NCI-H1105 treated with DMSO at 0.1 percent for 48 hours (cell line): ENCODE measurements at regions not wholly inside any gene's neighbourhood (a gene's known extent, or its start where the extent isn't known, plus 50 kb on each side); places are given as distances from the start of the nearest gene placed in this dataset.
"Not testable (repeated sequence)": the region's sequence is repeated elsewhere in the genome, so short reads cannot be mapped to it uniquely, and the experiment has no call there.

Experiments
- DNase-seq: peaks from one replicate; lab custom pipeline; 2025; lab: John Stamatoyannopoulos, UW

DNA sequence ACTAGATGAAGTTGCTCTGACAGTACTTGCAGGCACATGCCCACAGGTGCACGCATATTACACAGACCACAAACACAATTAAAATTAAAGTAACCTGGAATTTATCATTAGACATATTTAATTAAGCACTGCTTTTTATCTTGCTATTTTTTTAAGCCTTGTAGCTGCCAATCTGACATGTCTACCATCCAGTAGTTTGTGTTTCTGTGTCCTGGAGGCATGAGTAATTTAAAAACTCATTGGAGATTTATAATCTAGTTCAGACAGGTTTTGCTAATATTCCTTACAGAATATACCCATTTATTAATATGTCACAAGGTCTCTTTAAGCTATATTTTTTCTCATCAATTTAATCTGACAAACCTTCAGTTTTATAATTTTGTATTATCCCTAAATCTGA is 445.0 kb upstream of the KLF6 start:
- DNase-seq: peak; percentile 29

DNA sequence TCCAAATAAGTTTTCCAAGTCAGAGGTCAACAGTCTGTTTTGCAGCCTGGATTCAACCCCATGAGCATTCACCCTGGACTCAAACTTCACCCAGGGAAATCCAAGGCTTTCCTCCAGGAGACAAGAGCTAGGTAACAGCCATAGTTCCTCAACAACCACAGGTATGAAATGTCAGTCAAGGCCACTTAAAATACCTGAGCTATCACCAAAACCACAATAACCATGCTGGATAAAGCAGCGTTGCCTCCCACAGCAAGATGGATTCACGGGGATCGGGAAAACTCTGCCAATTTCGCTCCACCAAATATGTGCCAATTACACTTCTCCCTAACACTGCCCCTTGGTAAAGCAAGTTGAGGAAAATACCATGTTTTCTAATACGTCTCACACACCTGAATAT is 444.1 kb upstream of the KLF6 start:
- no peak for DNase-seq

DNA sequence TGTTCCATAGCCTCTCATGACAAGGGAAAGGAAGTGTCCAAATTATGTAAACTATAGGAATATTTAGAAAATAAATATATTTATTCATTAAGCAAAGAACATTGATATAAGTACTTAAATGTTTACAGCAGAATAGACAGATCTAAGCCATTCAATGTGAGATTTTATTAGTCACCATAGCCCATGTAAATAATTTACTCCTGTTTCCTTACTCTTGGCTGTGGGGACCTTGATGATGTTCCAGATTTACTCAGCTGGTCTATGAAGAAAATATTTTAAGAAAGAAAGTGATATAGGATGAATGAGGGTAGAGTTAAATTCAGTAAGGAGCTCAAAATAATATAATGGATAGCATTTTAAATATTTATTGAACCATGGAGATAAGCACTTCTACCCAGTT is 442.6 kb upstream of the KLF6 start:
- DNase-seq: no peak

DNA sequence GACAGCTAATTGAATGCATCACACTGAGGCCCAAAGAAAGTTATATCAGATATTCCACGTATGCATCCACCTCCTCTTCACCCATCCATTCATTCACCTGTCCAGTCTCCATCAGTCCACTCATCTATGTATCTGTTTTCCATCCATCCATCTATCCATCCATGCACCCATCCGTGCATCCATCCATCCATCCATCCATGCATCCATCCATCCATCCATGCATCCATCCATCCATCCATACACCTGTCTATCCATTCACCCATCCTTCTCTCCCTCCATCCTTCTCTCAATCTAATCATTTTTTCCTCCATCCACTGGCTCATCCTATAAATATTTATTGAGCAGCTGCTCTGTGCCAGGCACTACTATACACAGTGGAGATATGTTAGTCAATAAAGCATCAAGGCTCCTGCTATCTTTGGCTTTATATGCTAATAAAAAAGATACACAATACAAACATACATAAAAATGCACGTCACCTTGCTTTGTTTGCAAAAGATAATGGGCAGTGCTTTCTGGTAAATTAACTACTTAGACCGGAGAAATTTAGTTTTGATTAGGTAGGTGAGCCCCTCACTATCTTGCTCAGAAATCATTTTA is 442.0 kb upstream of the KLF6 start:
- no peak for DNase-seq

DNA sequence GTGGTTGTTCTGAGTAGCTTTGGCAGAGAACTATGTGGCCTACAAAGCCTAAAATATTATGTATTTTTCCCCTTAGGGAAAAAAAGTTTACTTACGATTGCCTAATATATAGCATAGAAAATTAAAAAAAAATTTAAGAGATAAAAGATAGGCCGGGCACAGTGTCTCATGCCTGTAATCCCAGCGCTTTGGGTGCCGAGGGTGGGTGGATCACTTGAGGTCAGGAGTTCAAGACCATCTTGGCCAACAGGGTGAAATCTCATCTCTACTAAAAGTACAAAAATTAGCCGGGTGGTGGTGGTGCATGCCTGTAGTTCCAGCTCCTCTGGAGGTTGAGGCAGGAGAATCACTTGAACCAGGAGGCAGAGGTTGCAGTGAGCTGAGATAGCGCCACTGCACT is 439.2 kb upstream of the KLF6 start:
- DNase-seq: no peak

DNA sequence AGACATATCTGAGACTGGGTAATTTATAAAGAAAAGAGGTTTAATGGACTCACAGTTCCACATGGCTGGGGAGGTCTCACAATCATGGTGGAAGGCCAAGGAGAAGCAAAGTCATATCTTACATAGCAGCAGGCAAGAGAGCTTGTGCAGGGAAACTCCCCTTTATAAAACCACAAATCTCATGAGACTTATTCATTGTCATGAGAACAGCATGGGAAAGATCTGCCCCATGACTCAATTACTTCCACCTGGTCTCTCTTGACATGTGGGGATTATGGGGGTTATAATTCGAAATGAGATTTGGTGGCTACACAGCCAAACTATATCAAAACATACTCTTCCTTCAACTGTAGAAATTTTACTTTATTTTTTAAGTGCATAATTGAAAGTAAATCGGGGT is 436.3 kb upstream of the KLF6 start:
- not testable (repeated sequence) for DNase-seq

DNA sequence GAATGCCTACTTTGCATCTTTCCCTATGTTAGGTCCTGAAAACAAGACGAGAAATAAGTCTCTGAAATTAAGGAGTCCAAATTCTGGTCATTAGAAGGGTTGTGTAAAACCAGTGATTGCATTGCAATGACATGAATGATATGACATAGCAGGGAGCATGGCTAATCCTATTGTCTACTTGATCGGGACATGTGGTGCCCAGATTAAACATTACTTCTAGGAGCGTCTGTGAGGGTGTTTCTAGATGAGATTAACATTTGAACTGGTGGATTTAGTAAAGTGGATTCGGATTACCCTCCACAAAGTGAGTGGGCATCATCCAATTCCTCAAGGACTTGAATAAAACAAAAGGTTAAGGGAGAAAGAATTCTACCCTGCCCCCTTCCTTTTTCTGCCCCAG is 434.9 kb upstream of the KLF6 start:
- no peak for DNase-seq

DNA sequence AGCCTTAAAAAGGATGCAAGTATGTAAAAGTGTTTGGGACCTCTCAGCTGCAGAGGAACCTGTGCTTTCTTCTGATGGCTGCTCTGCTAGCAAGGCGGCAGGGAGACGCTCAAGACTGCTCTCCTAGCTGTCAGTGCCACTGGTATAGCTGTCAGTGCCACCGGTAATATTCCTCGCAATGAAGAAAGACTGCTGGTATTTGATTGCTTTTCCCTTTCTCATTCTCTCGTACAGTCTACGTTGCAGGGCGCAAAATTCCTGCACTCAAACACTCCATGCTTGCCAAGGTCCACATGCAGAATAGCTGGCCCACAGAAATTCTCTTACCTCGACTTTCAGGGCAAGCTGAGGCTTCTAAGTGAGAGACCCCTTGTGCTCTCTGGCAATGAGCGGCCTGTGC is 432.6 kb upstream of the KLF6 start:
- DNase-seq: no peak

DNA sequence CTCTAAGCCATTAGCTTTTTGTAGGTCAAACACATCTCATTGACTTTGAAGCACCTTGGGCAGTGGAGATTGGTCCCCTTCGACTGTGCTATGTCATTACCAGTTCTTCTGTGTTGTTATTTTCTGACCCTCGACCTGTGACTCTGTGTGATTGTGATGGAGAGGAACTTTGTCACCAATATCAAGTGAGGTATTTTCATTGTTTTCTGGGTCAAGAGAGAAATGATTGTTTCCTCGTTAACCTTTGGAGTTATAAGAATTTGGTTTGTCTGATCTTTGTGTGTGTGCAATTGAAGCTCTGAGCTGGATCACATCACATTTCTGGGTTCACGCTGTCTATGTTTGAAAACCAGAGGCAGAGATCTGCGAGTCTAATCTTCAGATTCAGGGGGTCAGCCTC is 432.2 kb upstream of the KLF6 start:
- no peak for DNase-seq

DNA sequence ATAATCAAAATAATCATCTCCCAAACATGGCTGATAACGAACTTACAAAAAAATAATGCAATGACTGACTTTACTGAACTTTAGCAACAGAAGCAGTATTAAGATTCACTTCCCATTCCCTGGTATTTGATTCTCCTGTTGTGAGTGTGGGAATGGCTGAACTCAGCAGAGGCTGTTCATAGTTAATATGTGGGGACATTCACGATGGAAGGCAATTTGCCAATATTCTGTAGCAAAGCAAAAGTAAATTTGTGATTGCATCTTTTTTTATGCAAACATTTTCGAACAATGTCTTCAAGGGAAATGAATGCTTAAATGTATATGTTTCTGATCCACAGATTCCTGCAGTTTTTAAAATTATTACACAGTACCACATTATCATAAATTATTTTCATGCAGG is 431.7 kb upstream of the KLF6 start:
- no peak for DNase-seq

DNA sequence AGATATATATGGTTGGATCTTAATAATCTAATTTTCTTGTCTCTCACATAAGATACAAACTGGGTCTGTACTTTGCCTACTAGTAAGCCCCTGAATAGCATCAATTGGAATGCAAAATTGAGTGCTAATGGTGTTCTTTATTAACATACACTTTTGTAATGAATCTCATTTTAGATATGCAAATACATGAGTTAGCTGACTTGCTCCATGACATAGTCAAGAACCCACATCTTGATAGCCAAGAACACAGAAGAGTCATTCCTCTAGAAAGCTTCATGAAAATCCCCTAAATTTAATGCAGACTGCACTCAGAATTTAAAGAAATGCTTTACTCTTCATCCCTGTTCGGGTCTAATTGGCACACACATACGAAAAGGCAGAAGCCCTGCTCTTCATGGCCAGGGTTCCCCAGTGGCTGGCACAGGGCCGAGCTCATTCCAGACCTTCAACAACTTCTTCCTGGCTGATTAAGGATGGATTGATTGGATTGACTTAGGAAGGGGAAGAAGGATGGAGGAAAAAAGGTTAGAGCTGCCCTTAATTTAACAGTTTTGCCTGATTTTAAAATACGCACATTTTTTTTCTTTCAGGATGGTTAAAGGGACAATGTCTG is 431.1 kb upstream of the KLF6 start:
- no peak for DNase-seq

DNA sequence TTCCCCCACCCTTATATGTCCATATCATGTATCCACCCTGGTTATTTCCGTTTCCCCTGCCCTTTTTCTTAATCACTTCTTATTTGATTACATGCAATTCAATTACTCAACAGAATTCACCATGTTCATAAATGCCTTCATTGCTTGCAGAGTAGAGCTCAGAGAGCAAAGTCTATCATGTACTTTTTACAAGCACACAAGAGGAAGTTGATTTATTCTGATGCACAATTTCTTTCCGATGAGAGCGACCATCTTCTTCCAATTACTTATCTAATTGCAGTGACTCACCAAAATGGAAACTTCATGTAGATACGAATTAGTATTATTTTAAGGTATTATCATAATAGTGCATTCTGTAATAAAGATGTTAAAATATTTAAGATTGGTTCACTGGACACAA is 430.5 kb upstream of the KLF6 start:
- DNase-seq: no peak

DNA sequence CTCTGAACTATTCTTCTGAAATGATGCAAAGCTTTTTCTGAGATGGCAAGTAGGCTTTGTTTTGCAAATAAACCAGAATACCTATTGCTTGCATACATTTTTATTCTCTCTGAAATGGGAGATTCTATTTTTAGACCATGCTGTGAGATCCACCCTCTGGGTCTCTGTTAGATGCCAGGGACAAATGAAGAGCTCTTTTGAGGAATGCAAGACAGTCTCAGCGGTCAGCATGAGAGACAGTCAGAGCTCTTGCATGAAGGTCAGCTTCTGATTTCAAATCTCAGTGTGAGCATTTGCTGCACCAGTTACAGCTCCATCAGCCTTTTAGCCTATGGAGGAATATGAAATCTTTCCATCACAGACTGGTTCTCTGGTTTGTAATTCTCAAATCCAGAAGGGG is 429.9 kb upstream of the KLF6 start:
- DNase-seq: no peak

DNA sequence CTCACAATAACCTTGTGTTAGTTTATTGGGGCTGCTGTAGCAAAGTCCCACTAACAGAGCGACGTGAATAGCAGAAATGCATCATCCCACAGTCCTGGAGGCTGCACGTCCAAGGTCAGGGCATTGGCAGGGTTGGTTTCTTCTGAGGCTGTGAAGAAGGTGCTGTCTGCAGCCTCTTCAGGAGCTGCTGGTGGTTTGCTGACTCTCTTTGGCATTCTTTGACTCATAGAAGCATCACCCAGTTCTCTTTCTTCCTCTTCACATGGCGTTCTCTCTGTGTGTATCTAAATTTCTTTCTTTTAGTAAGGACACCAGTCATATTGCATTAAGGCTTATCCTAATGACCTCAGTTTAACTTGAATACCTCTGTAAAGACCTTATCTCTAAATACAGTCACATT is 428.4 kb upstream of the KLF6 start:
- no peak for DNase-seq

DNA sequence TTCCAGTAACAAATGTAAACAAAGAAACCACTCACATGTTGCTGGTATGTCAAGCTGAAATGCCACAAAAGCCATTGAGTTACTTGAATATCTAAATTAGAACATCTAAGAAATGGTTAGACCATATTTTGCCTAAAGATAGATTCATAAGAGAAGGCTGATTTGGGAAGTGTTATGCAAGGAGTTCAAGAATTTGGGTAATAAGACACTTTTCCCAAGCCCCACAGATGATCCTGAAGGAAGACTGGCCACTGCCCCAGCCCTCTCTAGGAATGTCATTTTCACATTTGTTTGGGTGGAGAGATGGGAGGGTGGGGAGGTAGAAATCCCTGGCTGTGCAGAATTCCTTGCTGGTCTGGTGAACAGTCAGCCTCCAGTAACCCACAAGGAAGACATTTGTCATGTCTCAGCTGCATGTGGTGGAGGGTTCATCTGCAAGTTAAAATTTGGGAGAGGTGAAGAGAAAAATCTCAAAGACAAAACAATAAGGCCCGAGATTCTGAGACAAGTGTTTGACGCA is 427.2 kb upstream of the KLF6 start:
- no peak for DNase-seq

DNA sequence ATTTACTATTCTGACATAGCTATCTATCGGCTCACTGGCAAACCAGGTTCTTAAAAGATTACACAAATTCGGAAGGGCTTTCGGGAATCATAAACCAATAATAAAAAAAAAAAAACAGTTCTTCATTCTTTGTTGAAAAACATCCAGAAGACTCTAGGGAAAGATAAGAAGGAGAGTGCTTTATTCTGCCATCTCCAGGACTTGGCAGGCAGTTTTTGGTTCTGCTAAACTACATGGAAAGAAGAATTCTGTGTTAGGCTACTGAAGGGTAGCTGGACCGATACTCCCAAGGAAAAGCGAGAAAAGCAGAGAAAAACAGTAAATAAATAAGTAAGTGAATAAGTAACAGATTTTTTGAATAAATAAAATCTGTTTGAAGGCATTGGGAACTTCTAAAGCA is 423.5 kb upstream of the KLF6 start:
- no peak for DNase-seq

DNA sequence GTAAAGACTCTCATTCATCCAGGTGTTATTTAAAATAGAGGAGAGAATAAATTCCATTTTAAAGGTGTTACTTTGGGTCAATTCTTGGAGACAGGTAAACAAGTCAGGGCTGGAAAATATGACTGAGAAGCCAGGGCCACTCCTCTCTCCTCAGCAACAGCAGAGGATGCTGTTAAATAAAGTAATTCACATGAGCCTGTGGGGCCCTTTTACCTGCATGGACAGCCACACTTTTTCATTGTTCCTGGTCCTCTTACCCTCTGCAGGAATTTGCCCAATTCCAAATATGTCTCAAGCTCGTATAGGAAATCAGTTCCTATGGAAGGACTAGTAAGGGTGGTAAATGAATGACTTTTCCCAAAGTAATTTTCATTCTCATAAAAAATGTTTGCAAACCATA is 420.1 kb upstream of the KLF6 start:
- DNase-seq: no peak

DNA sequence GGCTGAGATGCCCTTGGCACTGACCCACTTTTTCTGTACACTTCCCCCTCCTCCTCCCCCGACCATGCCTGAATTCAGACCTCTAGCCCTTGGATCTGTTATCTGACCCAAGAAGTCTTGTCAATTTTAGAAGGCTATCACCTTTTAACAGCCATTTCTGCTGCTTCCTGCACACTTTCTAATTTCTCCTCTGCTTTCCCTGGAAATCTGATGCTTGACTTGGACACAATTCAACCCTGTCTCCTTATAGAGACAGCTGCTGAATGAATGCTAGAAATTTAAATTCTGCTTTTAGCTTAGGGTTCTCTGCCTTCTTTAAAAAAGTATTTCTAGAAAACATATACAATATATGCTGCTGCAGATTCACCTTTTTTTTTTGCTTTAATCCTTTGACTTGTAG is 417.9 kb upstream of the KLF6 start:
- DNase-seq: no peak

DNA sequence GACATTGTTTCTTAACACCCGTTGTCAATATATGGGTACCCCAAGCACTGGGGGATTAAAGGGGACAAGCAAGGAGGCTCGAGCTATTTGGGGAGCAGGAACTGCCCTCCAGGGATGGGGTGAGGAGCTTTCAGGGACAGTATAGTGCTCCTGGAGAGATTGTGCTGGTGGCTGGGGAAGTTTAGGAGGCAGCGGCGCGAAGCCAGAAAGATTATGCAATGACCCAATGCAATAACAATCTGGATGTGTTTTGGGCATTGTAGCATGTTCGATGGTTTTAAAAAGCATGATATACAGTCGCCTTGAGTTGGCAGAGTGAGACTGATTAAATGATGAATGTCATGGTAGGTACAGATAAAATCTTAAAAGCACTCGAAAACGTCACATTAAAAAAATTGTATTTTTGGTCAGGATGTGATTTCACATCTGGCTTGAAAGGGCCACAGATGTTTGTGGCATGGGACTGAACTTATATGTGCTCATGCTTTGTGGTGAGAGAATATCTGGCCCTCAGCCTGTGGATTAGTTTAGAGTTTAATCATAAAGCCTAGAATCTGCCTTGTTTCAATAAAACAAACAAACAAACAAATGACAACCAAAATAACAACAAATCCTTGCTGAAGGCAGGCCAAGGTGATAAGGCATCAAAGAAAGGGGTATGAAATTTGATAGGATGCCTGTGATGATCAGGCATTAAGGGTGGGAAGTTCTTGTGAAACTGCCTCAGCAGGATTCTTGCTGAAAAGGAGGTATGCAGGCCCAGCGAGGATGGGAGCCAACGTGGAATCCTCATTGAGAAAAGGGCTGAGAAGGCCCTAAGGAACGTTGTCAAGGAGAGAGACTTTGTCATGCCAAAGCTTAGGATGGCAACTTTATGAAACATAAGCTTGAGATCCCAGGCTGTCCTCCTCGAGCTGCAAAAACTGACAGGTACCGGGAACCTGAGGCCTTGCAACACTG is 417.1 kb upstream of the KLF6 start:
- no peak for DNase-seq

DNA sequence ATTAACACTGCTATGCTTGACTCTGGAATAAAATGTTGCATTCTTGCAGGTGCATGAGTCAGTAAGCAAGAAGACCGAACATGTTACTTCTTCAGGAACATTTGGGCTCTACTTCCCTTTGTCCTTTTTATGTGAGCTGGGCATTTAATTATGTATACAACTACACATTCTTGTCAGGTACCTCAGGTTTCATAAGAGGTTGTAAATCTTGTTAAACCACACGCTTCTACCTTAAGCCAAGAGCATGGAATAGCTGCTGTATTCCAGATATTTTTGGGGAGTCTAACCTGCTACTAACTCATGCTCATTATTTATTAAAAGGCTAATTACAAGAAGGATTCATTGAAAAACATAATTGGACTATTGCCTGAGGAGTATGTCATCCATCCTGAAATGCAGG is 414.2 kb upstream of the KLF6 start:
- DNase-seq: no peak

DNA sequence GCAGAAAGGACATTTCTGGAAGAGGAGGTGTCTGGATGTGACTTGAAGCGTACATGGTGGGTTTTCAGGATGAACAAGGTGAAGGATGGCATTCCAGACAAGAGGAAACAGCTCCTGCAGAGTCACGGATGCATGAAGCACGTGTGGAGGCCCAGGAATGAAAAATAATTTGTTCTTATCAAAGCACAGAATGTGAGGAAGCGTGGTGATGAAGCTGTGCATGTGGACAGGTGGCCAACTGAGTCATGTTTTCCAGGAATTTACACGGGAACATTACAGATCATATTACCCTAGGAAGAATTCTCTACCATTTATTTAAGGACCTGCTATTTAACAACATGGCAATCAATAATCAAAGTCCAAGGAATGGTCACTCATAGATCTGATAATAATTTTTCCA is 413.2 kb upstream of the KLF6 start:
- DNase-seq: no peak

DNA sequence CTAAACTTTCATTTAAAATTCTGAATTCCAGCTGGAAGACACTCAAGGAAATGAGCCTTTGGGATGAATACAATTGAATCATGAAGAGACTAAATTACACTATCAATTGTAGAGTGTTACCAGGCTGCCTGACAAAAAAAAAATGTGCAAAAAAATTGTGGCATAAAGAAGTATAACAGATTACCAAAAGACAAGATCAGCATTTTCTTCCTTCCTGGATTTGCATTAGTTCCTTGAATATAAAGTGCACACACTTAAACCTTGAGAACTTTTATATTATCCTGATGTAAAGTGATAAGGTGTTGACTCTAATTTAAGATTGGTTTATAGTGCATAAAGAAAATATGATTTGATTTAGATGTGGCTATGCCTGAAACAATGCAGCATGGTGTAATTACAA is 412.7 kb upstream of the KLF6 start:
- no peak for DNase-seq

DNA sequence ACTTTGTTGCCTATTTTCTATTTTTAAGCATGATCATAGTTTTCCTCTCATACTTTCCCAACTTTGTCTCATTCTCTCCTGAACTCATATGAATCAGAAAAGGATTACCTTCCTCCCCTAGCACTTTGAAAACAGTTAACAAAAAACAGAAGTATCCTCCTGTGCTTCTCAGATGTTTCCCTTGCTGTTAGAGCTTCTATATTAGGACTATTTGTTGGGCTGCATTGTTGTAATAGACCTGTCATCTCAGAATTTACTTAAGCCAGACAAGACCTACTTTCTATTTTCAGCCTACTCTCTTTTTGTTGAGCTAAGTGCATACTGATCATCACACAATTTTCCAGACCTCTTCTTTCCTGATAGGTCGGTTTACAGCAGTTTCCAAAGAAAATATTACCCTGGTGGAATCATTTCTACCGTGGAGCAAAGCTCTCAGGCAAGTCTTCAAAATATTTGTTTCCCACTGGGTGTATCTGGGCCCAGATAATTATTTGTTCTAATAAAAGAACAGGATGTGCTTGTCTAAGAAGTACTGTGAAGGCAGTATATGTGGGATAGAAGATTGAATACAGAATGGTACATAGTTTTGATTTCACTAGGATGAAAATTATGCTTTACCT is 411.9 kb upstream of the KLF6 start:
- DNase-seq: no peak
